ENCODE measurements at regions not wholly inside any gene's neighbourhood (a gene's known extent, or its start where the extent isn't known, plus 50 kb on each side); places are given as distances from the start of the nearest gene placed in this dataset.
"Not testable (repeated sequence)": the region's sequence is repeated elsewhere in the genome, so short reads cannot be mapped to it uniquely, and the experiment has no call there.

GRCh38 chr7:29619111-29619510 is 55.5 kb downstream of the PRR15 start:
- Mint-ChIP-seq H3K27me3 (peaks cover 31 to 32% of the 10 kb centered on the region in 2 donors), H3K4me3 (no peak overlapping the region), H3K36me3 (ENCODE audit: insufficient read depth) (no peaks in the 10 kb centered on the region), H3K27ac (no peak overlapping the region), H3K4me1 (ENCODE audit: low read depth in 2 of 2) (no peaks in the 10 kb centered on the region), H3K9me3 (peaks cover 0 to 2% of the 10 kb centered on the region in 2 donors)
- DNase-seq (no peak), ATAC-seq (replicated peaks) (no peak)

GRCh38 chr7:29619848-29620555 is 56.4 kb downstream of the PRR15 start:
- no peak for ATAC-seq (replicated peaks)
- no peak overlapping the region for H3K27ac Mint-ChIP-seq
- H3K36me3 Mint-ChIP-seq (ENCODE audit: insufficient read depth) = no peaks in the 10 kb centered on the region
- no peak for DNase-seq
- H3K4me1 Mint-ChIP-seq (ENCODE audit: low read depth in 2 of 2) = no peaks in the 10 kb centered on the region
- H3K9me3 Mint-ChIP-seq = no peaks in the 10 kb centered on the region
- H3K4me3 Mint-ChIP-seq = no peak overlapping the region
- peaks cover 29 to 32% of the 10 kb centered on the region in 2 donors for H3K27me3 Mint-ChIP-seq

- ATAC-seq (replicated peaks) = no peak
- DNase-seq = no peak
- Mint-ChIP-seq H3K4me1 (ENCODE audit: low read depth in 2 of 2) (no peaks in the 10 kb centered on the region), H3K9me3 (no peaks in the 10 kb centered on the region), H3K27ac (no peak overlapping the region), H3K36me3 (ENCODE audit: insufficient read depth) (no peaks in the 10 kb centered on the region), H3K27me3 (peaks cover 29 to 31% of the 10 kb centered on the region in 2 donors), H3K4me3 (no peak overlapping the region)
Measured at GRCh38 chr7:29620556-29620930, 56.9 kb downstream of the PRR15 start.

- no peaks in the 10 kb centered on the region for H3K4me1 Mint-ChIP-seq (ENCODE audit: low read depth in 2 of 2)
- H3K27ac Mint-ChIP-seq = no peak overlapping the region
- no peaks in the 10 kb centered on the region for H3K9me3 Mint-ChIP-seq
- no peaks in the 10 kb centered on the region for H3K36me3 Mint-ChIP-seq (ENCODE audit: insufficient read depth)
- peaks cover 22 to 28% of the 10 kb centered on the region in 2 donors for H3K27me3 Mint-ChIP-seq
- ATAC-seq (replicated peaks) (no peak), DNase-seq (no peak)
- H3K4me3 Mint-ChIP-seq = no peak overlapping the region
Measured at GRCh38 chr7:29622335-29623265, 59.0 kb downstream of the PRR15 start.

GRCh38 chr7:29623973-29624372 is 60.3 kb downstream of the PRR15 start:
- no peak for DNase-seq
- Mint-ChIP-seq H3K27ac (no peak overlapping the region), H3K4me1 (ENCODE audit: low read depth in 2 of 2) (no peaks in the 10 kb centered on the region), H3K9me3 (no peaks in the 10 kb centered on the region), H3K36me3 (ENCODE audit: insufficient read depth) (no peaks in the 10 kb centered on the region), H3K27me3 (peaks cover 28 to 33% of the 10 kb centered on the region in 2 donors), H3K4me3 (no peak overlapping the region)
- ATAC-seq (replicated peaks) = no peak

GRCh38 chr7:29626730-29627129 is 63.1 kb downstream of the PRR15 start:
- no peak overlapping the region for H3K27ac Mint-ChIP-seq
- H3K4me1 Mint-ChIP-seq (ENCODE audit: low read depth in 2 of 2) = no peaks in the 10 kb centered on the region
- H3K36me3 Mint-ChIP-seq (ENCODE audit: insufficient read depth) = no peaks in the 10 kb centered on the region
- peaks cover 40 to 45% of the 10 kb centered on the region in 2 donors for H3K27me3 Mint-ChIP-seq
- H3K4me3 Mint-ChIP-seq = no peak overlapping the region
- no peak for DNase-seq
- ATAC-seq (replicated peaks) = no peak
- no peaks in the 10 kb centered on the region for H3K9me3 Mint-ChIP-seq

GRCh38 chr7:29627631-29628030 is 64.0 kb downstream of the PRR15 start:
- no peak overlapping the region for H3K4me3 Mint-ChIP-seq

GRCh38 chr7:29629507-29629906 is 65.9 kb downstream of the PRR15 start:
- H3K9me3 Mint-ChIP-seq = no peaks in the 10 kb centered on the region
- H3K27me3 Mint-ChIP-seq = peaks cover 36 to 38% of the 10 kb centered on the region in 2 donors
- no peaks in the 10 kb centered on the region for H3K4me1 Mint-ChIP-seq (ENCODE audit: low read depth in 2 of 2)
- DNase-seq (no peak), ATAC-seq (replicated peaks) (no peak)
- H3K36me3 Mint-ChIP-seq (ENCODE audit: insufficient read depth) = no peaks in the 10 kb centered on the region
- H3K27ac Mint-ChIP-seq = no peak overlapping the region
- no peak overlapping the region for H3K4me3 Mint-ChIP-seq

More at GRCh38 chr7:29627631-29628030, 64.0 kb downstream of the PRR15 start:
- Mint-ChIP-seq H3K4me1 (ENCODE audit: low read depth in 2 of 2) (no peaks in the 10 kb centered on the region), H3K9me3 (no peaks in the 10 kb centered on the region), H3K36me3 (ENCODE audit: insufficient read depth) (no peaks in the 10 kb centered on the region), H3K27ac (no peak overlapping the region), H3K27me3 (peaks cover 40 to 45% of the 10 kb centered on the region in 2 donors)
- ATAC-seq (replicated peaks) (no peak), DNase-seq (no peak)

- H3K4me1 Mint-ChIP-seq (ENCODE audit: low read depth in 2 of 2); DNase-seq: not testable (repeated sequence)
Measured at GRCh38 chr7:29635067-29636008, 71.7 kb downstream of the PRR15 start.

GRCh38 chr7:29636009-29636351 is 72.3 kb downstream of the PRR15 start:
- Mint-ChIP-seq H3K4me1 (ENCODE audit: low read depth in 2 of 2) (peaks cover 0 to 2% of the 10 kb centered on the region in 2 donors), H3K27me3 (peaks cover under 1 to 8% of the 10 kb centered on the region in 2 donors), H3K36me3 (ENCODE audit: insufficient read depth) (no peaks in the 10 kb centered on the region), H3K9me3 (no peaks in the 10 kb centered on the region), H3K4me3 (no peak overlapping the region), H3K27ac (no peak overlapping the region)
- DNase-seq = no peak
- no peak for ATAC-seq (replicated peaks)

More at GRCh38 chr7:29635067-29636008, 71.7 kb downstream of the PRR15 start:
- ATAC-seq (replicated peaks); H3K27me3 Mint-ChIP-seq; H3K9me3 Mint-ChIP-seq; H3K36me3 Mint-ChIP-seq (ENCODE audit: insufficient read depth); H3K27ac Mint-ChIP-seq; H3K4me3 Mint-ChIP-seq: not testable (repeated sequence)

GRCh38 chr7:29637374-29637773 is 73.7 kb downstream of the PRR15 start:
- no peaks in the 10 kb centered on the region for H3K36me3 Mint-ChIP-seq (ENCODE audit: insufficient read depth)
- ATAC-seq (replicated peaks) (no peak), DNase-seq (no peak)
- no peaks in the 10 kb centered on the region for H3K9me3 Mint-ChIP-seq
- H3K27ac Mint-ChIP-seq = no peak overlapping the region
- no peak overlapping the region for H3K4me3 Mint-ChIP-seq
- H3K4me1 Mint-ChIP-seq (ENCODE audit: low read depth in 2 of 2) = peaks cover 0 to 2% of the 10 kb centered on the region in 2 donors
- H3K27me3 Mint-ChIP-seq = peaks cover 8 to 12% of the 10 kb centered on the region in 2 donors

GRCh38 chr7:29638841-29639240 is 75.2 kb downstream of the PRR15 start:
- DNase-seq; H3K4me3 Mint-ChIP-seq; H3K9me3 Mint-ChIP-seq; H3K27ac Mint-ChIP-seq; H3K4me1 Mint-ChIP-seq (ENCODE audit: low read depth in 2 of 2); H3K36me3 Mint-ChIP-seq (ENCODE audit: insufficient read depth); ATAC-seq (replicated peaks): not testable (repeated sequence)
- H3K27me3 Mint-ChIP-seq = peaks cover 0 to 25% of the 10 kb centered on the region in 2 donors

GRCh38 chr7:29639386-29639785 is 75.8 kb downstream of the PRR15 start:
- DNase-seq (no peak), ATAC-seq (replicated peaks) (no peak)
- H3K36me3 Mint-ChIP-seq (ENCODE audit: insufficient read depth) = no peaks in the 10 kb centered on the region
- no peaks in the 10 kb centered on the region for H3K9me3 Mint-ChIP-seq
- no peak overlapping the region for H3K4me3 Mint-ChIP-seq
- H3K4me1 Mint-ChIP-seq (ENCODE audit: low read depth in 2 of 2) = peaks cover 0 to 2% of the 10 kb centered on the region in 2 donors
- no peak overlapping the region for H3K27ac Mint-ChIP-seq
- H3K27me3 Mint-ChIP-seq = peaks cover 0 to 31% of the 10 kb centered on the region in 2 donors
